HG02870 (cell line): ENCODE measurements at regions not wholly inside any gene's neighbourhood (a gene's known extent, or its start where the extent isn't known, plus 50 kb on each side); places are given as distances from the start of the nearest gene placed in this dataset.
"Not testable (repeated sequence)": the region's sequence is repeated elsewhere in the genome, so short reads cannot be mapped to it uniquely, and the experiment has no call there.

ENCODE experiments used
- ATAC-seq: cut with Tn5 transposase; IDR thresholded peaks from one replicate; pipeline ENCODE4 v1.9.1; 2021; ENCODE audit warnings: mild to moderate bottlenecking, moderate library complexity; ENCODE audit not compliant: unreplicated experiment

DNA sequence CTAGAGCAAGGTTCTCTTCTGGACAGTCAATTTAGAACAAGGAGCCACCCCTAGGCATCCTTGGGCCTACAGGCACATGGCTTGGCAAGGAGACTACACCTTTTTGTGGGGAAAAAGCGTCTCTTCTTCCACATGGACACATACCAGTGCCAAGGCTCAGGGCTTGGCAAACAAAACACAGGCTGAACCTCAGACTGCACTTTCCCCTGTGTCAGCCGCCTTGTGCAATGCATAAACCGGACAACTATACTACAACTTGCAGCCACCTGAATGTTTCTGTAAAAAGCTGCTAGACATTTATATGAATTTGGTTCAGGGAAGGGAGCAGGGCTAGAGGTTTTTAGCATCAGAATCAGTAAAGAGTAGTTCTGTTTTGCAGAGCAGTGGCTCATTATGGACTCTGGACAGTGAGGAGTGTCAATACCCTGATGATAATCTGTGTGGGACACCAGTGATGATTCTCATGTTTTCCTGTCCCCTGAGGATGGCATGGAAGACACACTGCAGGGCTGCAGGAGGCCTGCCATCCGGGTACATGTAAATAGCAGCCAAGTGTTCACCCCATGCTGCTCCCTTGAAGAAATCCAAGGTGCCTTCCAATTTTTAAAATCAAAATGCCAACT is 118.9 kb downstream of the GATA3 start:
- ATAC-seq: no peak

GRCh38 chr10:8173866-8174243 is 119.4 kb downstream of the GATA3 start:
- ATAC-seq: no peak

GRCh38 chr10:8174762-8175161 is 120.3 kb downstream of the GATA3 start:
- no peak for ATAC-seq

DNA sequence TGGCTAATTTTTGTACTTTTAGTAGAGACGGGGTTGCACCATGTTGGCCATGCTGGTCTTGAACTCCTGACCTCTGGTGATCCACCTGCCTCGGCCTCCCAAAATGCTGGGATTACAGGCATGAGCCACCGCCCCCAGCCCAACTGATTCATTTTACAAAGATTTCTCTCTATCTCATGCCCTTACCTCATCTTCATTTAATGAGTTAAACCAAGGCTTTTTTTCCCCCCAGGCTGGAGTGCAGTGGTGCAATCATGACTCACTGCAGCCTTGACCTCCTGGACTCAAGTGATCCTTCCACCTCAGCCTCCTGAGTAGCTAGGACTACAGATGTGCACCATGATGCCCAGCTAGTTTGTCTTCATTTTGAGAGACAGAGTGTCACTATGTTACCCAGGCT is 123.0 kb downstream of the GATA3 start:
- ATAC-seq: not testable (repeated sequence)

DNA sequence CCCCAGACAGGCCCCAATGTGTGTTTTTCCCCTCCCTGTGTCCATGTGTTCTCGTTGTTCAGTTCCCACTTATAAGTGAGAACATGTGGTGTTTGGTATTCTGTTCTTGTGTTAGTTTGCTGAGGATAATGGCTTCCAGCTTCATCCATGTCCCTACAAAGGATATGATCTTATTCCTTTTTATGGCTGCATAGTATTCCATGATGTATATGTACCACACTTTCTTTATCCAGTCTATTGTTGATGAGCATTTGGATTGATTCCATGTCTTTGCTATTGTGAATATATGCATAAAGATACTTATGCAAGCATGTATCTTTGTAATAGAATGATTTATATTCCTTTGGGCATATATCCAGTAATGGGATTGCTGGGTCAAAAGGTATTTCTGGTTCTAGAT is 125.3 kb downstream of the GATA3 start:
- not testable (repeated sequence) for ATAC-seq

DNA sequence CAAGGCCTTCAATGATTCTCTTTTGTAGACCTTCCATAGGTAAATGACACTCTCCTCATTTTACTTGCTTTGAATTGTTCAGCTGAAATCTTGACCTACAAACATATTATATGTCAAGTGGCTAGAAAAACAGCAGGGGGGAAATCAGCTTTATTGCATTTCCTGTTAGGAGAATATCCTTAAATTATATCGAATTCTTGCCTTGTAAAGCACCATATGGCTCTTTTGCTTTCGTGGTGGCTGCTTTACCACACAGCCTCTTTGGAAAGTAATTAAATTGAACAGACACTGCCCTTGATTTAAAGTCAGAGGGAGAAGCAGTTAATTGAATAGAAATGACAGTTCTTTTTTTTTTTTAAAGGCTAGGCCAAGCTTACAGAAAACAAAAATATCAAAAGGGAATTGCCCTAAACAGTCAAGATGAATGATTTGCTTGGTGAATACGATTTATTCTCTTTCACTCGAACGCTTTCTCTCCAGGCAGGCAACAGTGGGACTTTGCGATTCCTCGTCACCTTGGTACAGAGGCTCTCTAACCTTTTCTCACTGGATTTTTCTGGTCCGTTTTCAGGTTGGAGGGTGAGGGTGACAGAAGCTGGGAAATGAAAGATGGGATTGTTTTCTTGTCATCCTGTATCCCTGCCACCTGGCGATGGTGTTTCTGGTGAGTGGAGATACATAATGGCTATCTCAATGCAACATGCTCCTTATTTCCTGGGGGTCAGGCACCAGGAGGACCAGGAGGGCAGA is 126.0 kb downstream of the GATA3 start:
- ATAC-seq: no peak

DNA sequence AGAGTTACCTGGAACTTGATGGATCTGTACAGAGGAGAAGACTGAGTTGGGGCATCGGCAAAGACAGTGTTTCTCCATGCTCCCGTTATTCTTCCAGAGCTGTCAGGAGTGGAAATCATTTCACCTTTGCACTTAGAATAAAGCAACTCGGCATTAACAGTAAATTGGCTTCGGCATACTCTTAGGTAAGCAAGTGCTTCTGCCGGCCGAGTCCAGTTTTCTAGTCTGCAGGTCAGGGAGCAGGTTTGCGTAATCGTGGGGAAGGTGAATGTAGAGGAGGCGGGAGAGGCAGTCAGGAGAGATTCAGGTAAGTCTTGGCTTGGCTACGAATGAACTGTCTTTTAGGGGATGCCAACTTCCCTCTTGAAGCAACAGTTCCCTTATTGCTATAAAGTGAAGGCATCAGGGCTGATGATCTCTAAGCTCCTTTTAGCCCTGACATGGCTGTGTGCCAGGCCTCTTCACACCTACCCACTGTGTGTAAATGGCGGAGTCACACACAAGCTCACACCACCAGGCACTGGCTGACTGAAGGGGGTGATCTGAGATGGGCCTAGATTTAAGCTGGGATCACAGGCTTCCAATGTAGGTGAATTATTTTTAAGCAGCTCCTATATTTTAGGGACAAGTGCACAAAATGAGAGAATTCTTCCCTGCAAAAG is 127.1 kb downstream of the GATA3 start:
- no peak for ATAC-seq

DNA sequence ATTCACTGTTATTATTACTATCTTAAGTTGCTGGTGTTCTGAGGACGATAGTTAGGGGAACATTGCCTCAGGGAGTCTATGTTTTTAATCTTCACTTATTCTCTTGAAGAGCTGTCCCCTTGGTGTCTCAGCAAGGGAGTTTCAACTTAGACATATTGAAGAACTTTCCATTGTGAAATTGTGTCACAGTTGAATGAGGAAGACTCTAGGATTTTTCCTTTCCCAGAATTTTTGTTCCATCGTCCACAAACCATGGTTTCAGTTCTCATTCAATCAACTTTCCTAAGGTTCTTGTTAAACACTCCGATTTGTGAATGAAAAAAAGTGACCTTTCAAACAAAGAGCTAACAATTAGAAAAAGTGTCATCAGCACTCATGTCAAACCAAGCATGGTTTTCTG is 128.3 kb downstream of the GATA3 start:
- ATAC-seq: no peak

DNA sequence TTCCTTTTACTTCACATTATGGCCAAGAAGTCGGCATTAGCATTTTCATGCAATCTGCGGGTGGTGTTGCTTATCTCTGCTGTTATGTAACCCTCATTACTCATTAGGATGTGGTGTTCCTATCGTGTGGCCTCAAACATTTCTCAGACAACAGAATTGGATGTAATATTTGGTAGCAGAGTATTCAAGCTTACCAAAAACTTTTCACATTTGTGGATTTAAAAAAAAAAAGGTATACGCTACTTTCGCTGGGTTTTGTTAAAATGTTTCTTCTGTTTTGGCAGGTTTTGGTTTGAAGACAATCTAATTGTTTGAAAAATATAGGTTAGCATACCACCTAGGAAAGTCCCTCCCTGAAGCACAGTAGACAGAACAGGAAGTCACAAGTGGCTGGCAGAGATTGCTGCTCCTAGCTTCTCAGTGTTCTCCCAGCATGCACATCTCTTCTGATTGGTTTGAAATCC is 128.8 kb downstream of the GATA3 start:
- ATAC-seq: peak; percentile 73

DNA sequence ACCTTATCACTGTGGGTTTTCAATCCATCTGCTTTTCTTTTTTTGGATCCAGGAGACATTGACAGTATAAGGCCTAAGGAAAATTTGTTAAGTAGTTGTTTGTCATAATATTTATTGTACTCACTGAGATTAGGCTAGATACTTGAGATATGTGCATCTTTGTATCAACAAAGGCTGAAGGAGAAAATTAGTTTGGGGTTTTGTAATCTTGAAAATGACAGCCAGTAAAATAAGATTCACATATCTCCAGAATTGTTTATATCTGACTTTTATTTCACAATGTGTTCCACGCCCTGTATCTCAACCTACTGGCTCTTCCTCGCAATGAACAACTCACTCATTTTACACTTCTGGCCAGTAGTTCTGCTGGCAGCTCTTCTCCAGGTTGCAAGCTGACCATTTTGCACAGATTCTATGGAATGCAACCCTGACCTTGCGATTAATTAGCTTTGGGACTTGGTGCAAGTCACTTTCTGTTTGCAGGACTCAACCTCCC is 132.7 kb downstream of the GATA3 start:
- ATAC-seq: no peak

DNA sequence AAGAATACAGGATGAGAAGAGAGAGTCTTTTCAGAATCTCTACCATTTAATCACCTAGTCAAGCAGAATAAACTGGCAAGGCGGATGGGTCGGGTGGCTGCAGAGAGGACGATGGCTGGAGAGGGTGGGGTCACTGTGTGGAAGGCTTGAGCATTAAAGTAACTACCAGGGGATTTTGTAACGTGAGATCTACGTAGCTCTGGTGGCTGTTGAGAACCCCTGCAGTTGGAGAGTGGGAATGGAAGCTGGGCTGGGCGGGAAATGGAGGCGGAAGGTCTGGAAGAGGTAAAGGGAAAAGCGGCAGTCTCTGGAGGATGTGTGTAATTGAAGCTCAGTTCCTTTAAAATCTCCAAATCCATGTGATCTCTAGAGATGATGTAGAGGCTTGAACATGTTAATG is 135.0 kb downstream of the GATA3 start:
- no peak for ATAC-seq

- no peak for ATAC-seq
Observed at GRCh38 chr10:8192301-8192700, 137.8 kb downstream of the GATA3 start.

GRCh38 chr10:8193546-8193945 is 139.1 kb downstream of the GATA3 start:
- no peak for ATAC-seq

DNA sequence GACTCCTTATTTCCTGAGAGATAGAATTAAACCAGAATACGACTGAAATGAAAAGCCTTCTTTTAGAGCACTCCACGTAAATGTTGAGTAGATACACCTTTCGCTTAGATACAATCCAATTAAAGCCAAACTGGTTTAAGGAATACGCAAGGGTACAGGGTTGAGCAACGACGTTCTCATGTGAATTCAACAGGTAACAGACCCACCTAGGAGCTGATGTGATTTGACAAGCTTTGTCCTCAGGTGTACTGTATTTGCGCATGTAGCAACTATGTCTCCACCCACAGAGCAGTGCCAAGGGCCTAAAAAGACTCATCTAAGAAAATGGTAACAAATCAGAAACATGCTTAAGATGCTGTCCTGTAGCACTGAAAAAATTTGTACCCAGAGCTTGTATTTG is 139.6 kb downstream of the GATA3 start:
- ATAC-seq: no peak

GRCh38 chr10:8206882-8207281 is 152.4 kb downstream of the GATA3 start:
- ATAC-seq: no peak

DNA sequence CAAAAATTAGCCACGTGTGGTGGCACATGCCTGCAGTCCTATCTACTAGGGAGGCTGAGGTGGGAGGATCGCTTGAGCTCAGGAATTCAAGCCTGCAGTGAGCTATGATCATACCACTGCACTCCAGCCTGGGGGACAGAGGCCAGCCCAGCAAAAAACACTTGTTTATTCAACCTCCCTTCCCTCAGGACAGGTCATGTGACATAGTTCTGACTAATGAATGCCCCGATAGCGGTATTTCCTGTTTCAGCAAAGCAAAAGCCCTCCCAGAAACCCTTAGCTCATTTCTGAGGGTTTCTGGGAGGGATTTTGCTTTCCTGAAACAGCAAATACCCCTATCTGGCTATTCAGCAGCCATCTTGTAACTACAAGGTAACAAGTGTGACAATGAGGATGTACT is 157.1 kb downstream of the GATA3 start:
- ATAC-seq: no peak

- no peak for ATAC-seq
Observed at GRCh38 chr10:8213735-8214134, 159.2 kb downstream of the GATA3 start.

DNA sequence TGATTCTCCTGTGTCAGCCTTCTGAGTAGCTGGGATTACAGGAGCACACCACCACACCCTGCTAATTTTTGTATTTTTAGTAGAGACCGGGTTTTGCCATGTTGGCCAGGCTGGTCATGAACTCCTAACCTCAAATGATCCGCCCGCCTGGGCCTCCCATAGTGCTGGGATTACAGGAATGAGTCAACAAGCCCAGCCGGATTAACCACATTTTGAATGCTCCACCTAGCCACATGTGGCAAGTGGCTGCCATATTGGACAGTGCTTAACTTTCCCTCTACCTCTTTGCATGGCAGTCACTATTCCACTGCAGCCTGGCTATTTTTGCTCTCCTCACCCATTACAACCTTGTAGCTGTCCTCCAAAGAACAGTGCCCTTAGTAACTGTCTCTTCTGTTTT is 160.1 kb downstream of the GATA3 start:
- no peak for ATAC-seq

DNA sequence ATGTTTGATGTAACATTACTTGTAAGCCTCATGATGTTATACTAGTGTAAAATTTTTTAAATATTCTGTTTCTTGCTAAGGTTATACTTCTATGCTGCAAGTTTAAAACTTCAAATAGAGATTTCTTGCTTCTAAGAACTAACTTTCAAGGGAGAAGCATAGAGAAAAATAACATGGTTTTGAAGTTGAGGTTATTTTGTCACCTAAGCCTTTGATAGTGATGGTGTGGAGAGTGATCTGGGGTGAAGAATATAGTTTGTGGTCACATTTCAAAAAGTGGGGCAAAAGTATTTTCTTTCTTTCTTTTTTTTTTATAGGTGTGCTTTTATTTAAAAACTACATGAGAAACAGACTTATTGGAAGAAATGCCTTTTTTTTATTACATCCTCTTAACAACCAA is 162.4 kb downstream of the GATA3 start:
- no peak for ATAC-seq

DNA sequence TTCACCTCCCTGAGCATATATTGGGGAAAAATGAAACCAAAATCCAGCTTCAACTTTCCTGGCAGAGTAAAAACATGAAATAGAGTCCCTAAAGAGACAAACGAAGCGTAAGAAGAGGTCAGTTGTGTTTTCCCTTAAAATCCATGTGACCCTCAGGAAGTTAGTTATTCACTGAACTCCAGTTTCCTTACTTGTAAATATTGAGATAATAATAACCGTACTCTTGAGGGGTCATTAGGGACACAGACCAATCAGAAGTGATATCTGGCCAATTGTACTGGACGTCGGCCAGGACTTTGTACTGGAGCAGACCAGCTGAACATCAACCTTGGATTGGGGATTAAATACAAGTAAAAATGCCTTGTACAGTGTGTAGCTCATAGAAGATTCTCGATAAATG is 167.0 kb downstream of the GATA3 start:
- ATAC-seq: no peak

- ATAC-seq: no peak
Observed at GRCh38 chr10:8224591-8224990, 170.1 kb downstream of the GATA3 start.

DNA sequence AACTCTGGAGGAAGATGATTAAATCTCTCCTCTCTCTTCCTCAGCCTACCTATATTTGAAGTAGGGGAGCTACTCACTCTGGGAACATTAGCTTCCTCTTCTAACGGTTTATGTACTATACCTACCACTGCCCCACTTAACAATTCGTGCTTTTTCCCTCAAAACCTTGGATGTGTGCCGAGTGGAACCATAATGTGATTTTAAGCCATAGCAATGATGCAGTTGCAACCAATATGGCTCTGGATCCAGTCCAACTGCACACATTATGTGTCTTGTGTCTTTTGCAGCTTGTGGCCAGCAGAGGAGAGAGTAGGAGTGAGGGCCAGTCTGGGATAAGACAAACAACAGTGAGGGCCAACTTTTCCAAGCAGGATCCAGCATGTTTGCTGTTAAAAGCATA is 170.7 kb downstream of the GATA3 start:
- ATAC-seq: no peak
